OCI-LY3 (cell line): ENCODE measurements at regions not wholly inside any gene's neighbourhood (a gene's known extent, or its start where the extent isn't known, plus 50 kb on each side); places are given as distances from the start of the nearest gene placed in this dataset.

Source experiments
- EZH2phosphoT487 ChIP-seq: fragments of 200-600 bp; shearing (Covaris generic); IDR thresholded peaks from 2 replicates; pipeline ENCODE4 v1.6.1; 2018; ENCODE audit warnings: antibody characterized with exemption, mixed run types, low read depth
- TF ChIP-seq, protein P1 (sequence below): fragments of 200-600, 300-600 bp; sonication (generic); IDR thresholded peaks from 2 replicates; pipeline ENCODE4 v1.5.1; 2014; ENCODE audit warnings: antibody characterized with exemption, low read length, low read depth

DNA sequence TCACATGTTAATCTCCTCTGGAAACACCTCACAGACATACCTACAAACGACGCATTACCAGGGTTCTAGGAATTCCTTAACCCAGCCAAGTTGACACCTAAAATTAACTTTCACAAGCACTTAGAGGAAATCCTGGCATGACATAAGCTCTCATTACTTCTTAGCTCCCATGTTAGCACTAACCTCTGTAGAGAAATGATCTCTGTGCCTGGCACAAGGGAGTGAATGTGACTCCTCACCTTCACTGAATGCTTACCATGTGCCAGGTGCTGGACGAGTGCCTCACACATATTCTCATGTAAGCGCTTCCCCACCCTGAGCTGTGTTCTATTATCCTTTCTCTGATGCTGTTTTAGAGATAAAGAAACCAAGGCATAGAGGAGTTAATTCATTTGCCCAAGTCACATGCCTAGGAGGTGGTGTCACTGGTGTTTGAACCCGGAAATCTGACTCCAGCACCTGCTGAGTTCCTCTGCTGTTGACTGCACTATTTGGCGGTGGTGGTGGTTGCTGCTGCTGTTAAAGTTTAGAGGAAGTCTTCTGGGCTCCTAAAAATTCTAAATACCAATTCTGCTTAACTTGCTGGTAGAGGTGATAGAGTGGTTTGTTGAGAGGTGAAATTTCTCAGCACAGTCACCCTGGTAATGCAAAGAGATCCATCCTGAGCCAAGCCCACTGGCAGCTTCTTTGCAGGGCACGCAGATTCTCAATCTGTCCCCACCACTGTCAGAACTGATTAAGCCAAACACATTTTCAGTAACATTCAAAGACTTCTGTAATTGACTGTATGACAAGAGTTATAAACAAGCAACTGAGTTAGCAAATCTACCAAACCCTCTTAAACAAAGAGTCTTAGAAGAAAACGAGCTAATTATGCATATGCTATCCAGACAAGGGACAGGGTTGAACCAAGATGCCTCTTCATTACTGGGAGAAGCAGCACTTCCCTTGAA, 200.3 kb downstream of the CMPK2 start:
- TF ChIP-seq, protein P1, sequence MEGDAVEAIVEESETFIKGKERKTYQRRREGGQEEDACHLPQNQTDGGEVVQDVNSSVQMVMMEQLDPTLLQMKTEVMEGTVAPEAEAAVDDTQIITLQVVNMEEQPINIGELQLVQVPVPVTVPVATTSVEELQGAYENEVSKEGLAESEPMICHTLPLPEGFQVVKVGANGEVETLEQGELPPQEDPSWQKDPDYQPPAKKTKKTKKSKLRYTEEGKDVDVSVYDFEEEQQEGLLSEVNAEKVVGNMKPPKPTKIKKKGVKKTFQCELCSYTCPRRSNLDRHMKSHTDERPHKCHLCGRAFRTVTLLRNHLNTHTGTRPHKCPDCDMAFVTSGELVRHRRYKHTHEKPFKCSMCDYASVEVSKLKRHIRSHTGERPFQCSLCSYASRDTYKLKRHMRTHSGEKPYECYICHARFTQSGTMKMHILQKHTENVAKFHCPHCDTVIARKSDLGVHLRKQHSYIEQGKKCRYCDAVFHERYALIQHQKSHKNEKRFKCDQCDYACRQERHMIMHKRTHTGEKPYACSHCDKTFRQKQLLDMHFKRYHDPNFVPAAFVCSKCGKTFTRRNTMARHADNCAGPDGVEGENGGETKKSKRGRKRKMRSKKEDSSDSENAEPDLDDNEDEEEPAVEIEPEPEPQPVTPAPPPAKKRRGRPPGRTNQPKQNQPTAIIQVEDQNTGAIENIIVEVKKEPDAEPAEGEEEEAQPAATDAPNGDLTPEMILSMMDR = no peak
- no peak for TF ChIP-seq EZH2phosphoT487
